GM19463 (cell line): ENCODE measurements at regions not wholly inside any gene's neighbourhood (a gene's known extent, or its start where the extent isn't known, plus 50 kb on each side); places are given as distances from the start of the nearest gene placed in this dataset.
"Not testable (repeated sequence)": the region's sequence is repeated elsewhere in the genome, so short reads cannot be mapped to it uniquely, and the experiment has no call there.

Experiments
- ATAC-seq: cut with Tn5 transposase; IDR thresholded peaks from one replicate; pipeline ENCODE4 v1.9.1; 2021; ENCODE audit warnings: mild to moderate bottlenecking, moderate library complexity; ENCODE audit not compliant: unreplicated experiment

GRCh38 chr1:184858288-184858687 lies 103.6 kb upstream of the EDEM3 start:
- no peak for ATAC-seq

GRCh38 chr1:184854496-184855140 lies 100.0 kb upstream of the EDEM3 start:
- no peak for ATAC-seq

- ATAC-seq, result no peak
Observed at GRCh38 chr1:184854036-184854435, 99.4 kb upstream of the EDEM3 start.

GRCh38 chr1:184851822-184852746 lies 97.4 kb upstream of the EDEM3 start:
- ATAC-seq, result no peak

- peak; percentile 100 for ATAC-seq
Observed at GRCh38 chr1:184843732-184844495, 89.3 kb upstream of the EDEM3 start.

GRCh38 chr1:184840596-184840995 lies 85.9 kb upstream of the EDEM3 start:
- ATAC-seq, result no peak

- ATAC-seq, result no peak
Observed at GRCh38 chr1:184838504-184838951, 83.9 kb upstream of the EDEM3 start.

GRCh38 chr1:184836934-184837895 lies 82.6 kb upstream of the EDEM3 start:
- ATAC-seq, result no peak

- ATAC-seq, result no peak
Observed at GRCh38 chr1:184836141-184836540, 81.5 kb upstream of the EDEM3 start.

GRCh38 chr1:184833994-184834393 lies 79.3 kb upstream of the EDEM3 start:
- ATAC-seq, result not testable (repeated sequence)

GRCh38 chr1:184832517-184832916 lies 77.9 kb upstream of the EDEM3 start:
- ATAC-seq, result no peak

- ATAC-seq, result not testable (repeated sequence)
Observed at GRCh38 chr1:184829496-184829895, 74.8 kb upstream of the EDEM3 start.

- ATAC-seq, result no peak
Observed at GRCh38 chr1:184828369-184828717, 73.7 kb upstream of the EDEM3 start.

GRCh38 chr1:184827600-184828368 lies 73.1 kb upstream of the EDEM3 start:
- ATAC-seq, result no peak

- peak; percentile 53 for ATAC-seq
Observed at GRCh38 chr1:184826001-184826400, 71.3 kb upstream of the EDEM3 start.

GRCh38 chr1:184825571-184825970 lies 70.9 kb upstream of the EDEM3 start:
- ATAC-seq, result no peak

GRCh38 chr1:184824691-184825323 lies 70.1 kb upstream of the EDEM3 start:
- ATAC-seq, result no peak

- no peak for ATAC-seq
Observed at GRCh38 chr1:184823080-184823479, 68.4 kb upstream of the EDEM3 start.

GRCh38 chr1:184822267-184822666 lies 67.6 kb upstream of the EDEM3 start:
- no peak for ATAC-seq
